ENCODE measurements at regions not wholly inside any gene's neighbourhood (a gene's known extent, or its start where the extent isn't known, plus 50 kb on each side); places are given as distances from the start of the nearest gene placed in this dataset.

DNA sequence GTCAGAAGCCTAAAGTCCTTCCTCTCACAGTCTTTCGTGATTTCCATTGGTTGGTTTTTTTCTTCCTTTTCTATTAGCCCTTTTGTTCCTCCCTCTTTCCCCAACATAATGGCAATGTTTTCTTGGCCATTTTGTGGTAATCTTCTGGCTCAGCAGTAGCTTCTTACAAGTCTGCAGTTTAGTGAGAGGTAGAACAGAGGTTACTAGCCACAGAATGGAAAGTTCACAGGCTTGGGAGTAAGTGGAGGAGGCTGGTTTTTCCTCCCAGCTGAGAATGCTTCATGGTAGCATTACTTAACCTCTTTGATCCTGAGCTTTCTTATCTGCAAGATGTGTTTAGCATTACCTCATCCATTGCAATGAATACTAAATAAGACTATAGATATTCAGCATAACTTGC, 346.9 kb downstream of the NFIB start (continued):
- no peak for TF ChIP-seq ELK1 (CRISPR knock-in tag; IDR thresholded peaks at IDR 0.05)
- TF ChIP-seq ZNF165 (CRISPR knock-in tag; IDR thresholded peaks at IDR 0.05; ENCODE audit: borderline replicate concordance) = no peak
- no peak for TF ChIP-seq ZNF398 (CRISPR knock-in tag; IDR thresholded peaks at IDR 0.05)

GRCh38 chr9:13963005-13963653, 350.8 kb downstream of the NFIB start:
- CTCF ChIA-PET (ENCODE audit: low intra/inter-chr PET ratio) = no interaction called here

More at GRCh38 chr9:13963005-13963653, 350.8 kb downstream of the NFIB start:
- Histone ChIP-seq H3K9ac (ENCODE audit: insufficient read depth in 1 of 2, low read depth in 2 of 2, low read length in 2 of 2) (no peak overlapping the region), H3K9me3 (replicated peaks; ENCODE audit: control insufficient read depth, insufficient read depth, low read depth, low read length) (no peaks in the 10 kb centered on the region), H3K27me3 (ENCODE audit: control insufficient read depth in 2 of 2, insufficient read depth in 2 of 2, low read length in 2 of 2) (no peaks in the 10 kb centered on the region; a peak in 2 of 5 replicates), H3K4me1 (replicated peaks in 1 of 2; ENCODE audit: control insufficient read depth in 2 of 2, insufficient read depth in 2 of 2, low read length in 2 of 2) (no peaks in the 10 kb centered on the region), H3K79me2 (ENCODE audit: control insufficient read depth, insufficient read depth, low read length) (no peaks in the 10 kb centered on the region), H3K9me1 (ENCODE audit: control insufficient read depth, insufficient read depth, low read length) (no peaks in the 10 kb centered on the region), H3K4me2 (ENCODE audit: insufficient read depth, low read length) (no peak overlapping the region), H3K36me3 (ENCODE audit: control insufficient read depth, insufficient read depth, low read length) (no peaks in the 10 kb centered on the region), H2AFZ (ENCODE audit: low read depth, low read length) (no peak overlapping the region), H3K4me3 (no peak overlapping the region), H3K27ac (ENCODE audit: extremely low read depth, low read depth, low read length) (no peak overlapping the region), H4K20me1 (replicated peaks; ENCODE audit: control insufficient read depth, insufficient read depth, low read length) (no peaks in the 10 kb centered on the region)
- BruUV-seq (replicated peaks) = no TSS peak
- in situ Hi-C loops (cut with MboI) (loop anchor here (10.0 kb wide), 1 partner anchor 392 kb away; no protein-coding TSS in a partner anchor), intact Hi-C loops (cut with micrococcal nuclease) (no loop called here)
- no peak for ATAC-seq
- TF ChIP-seq POLR2H (tag; IDR thresholded peaks at IDR 0.05; ENCODE audit: low read depth) (no peak), SMAD1 (IDR thresholded peaks at IDR 0.05; ENCODE audit: low read depth, low read length, partially characterized antibody) (no peak), ATF7 (IDR thresholded peaks at IDR 0.05) (no peak), FOXK1 (CRISPR knock-in tag; IDR thresholded peaks at IDR 0.05; ENCODE audit: borderline replicate concordance) (no peak), CHD4 (IDR thresholded peaks at IDR 0.05; ENCODE audit: insufficient read depth, insufficient replicate concordance, low read depth, low read length, poor library complexity, severe bottlenecking) (no peak), ZNF696 (CRISPR knock-in tag; conservative IDR thresholded peaks at IDR 0.05) (no peak), PRMT5 (CRISPR knock-in tag; IDR thresholded peaks at IDR 0.05) (no peak), MIER1 (IDR thresholded peaks at IDR 0.05; ENCODE audit: low read depth) (no peak), NCOA6 (IDR thresholded peaks at IDR 0.05) (no peak)
- no peak for DNase-seq (ENCODE audit: extremely low read depth in 1 of 4, low spot score in 3 of 4)
- POLR2A ChIA-PET = interaction anchor here (0.5 kb wide), 1 partner anchor 761 kb away, joined by 3 read pairs; no protein-coding TSS in a partner anchor
- 6% methylated on average over 3 of the region's 3 CpGs for WGBS (ENCODE audit: insufficient coverage, low coverage, missing lambda C conversion rate)
- no peak for FAIRE-seq

Data from K562 (cell line).